ENCODE measurements at regions not wholly inside any gene's neighbourhood (a gene's known extent, or its start where the extent isn't known, plus 50 kb on each side); places are given as distances from the start of the nearest gene placed in this dataset.

GRCh38 chr16:73124097-73124652 lies 76.2 kb upstream of the ZFHX3 start:
- Histone ChIP-seq H3K4me3 (no peak overlapping the region), H3K9me3 (no peaks in the 10 kb centered on the region), H3K4me1 (peaks cover 6% of the 10 kb centered on the region), H3K36me3 (no peaks in the 10 kb centered on the region), H3K27ac (no peak overlapping the region), H3K27me3 (no peaks in the 10 kb centered on the region)
- no peak for TF ChIP-seq POLR2A (IDR thresholded peaks at IDR 0.05)
- no peak for TF ChIP-seq EP300 (IDR thresholded peaks at IDR 0.05)
- no peak for TF ChIP-seq POLR2AphosphoS5 (IDR thresholded peaks at IDR 0.05)
- no peak for TF ChIP-seq CTCF (IDR thresholded peaks at IDR 0.05)
- WGBS = 81% methylated on average over 10 of the region's 10 CpGs
- no peak for DNase-seq (ENCODE audit: low spot score in 2 of 2)

- H3K27me3 ChIP-seq = no peaks in the 10 kb centered on the region
- no peaks in the 10 kb centered on the region for H3K9me3 ChIP-seq
- peak overlapping the region; percentile 50 for H3K27ac ChIP-seq
- peak in 1 of 2 donors; percentile 82 for DNase-seq (ENCODE audit: low spot score in 2 of 2)
- H3K36me3 ChIP-seq = no peaks in the 10 kb centered on the region
- TF ChIP-seq POLR2AphosphoS5 (IDR thresholded peaks at IDR 0.05) (no peak), POLR2A (IDR thresholded peaks at IDR 0.05) (no peak), CTCF (IDR thresholded peaks at IDR 0.05) (no peak), EP300 (IDR thresholded peaks at IDR 0.05) (no peak)
- H3K4me1 ChIP-seq = peaks cover 6% of the 10 kb centered on the region
- WGBS = 28% methylated on average over 10 of the region's 10 CpGs
- no peak overlapping the region for H3K4me3 ChIP-seq
Observed at GRCh38 chr16:73122604-73123391, 74.9 kb upstream of the ZFHX3 start.

GRCh38 chr16:73116576-73116975 lies 68.6 kb upstream of the ZFHX3 start:
- no peak overlapping the region for H3K4me3 ChIP-seq
- no peaks in the 10 kb centered on the region for H3K9me3 ChIP-seq
- H3K4me1 ChIP-seq = peaks cover 7% of the 10 kb centered on the region
- no peak overlapping the region for H3K27ac ChIP-seq
- no peaks in the 10 kb centered on the region for H3K27me3 ChIP-seq
- 98% methylated on average over 2 of the region's 2 CpGs for WGBS
- TF ChIP-seq POLR2AphosphoS5 (IDR thresholded peaks at IDR 0.05) = no peak
- no peak for TF ChIP-seq POLR2A (IDR thresholded peaks at IDR 0.05)
- no peak for TF ChIP-seq EP300 (IDR thresholded peaks at IDR 0.05)
- no peak for TF ChIP-seq CTCF (IDR thresholded peaks at IDR 0.05)
- DNase-seq (ENCODE audit: low spot score in 2 of 2) = no peak
- no peaks in the 10 kb centered on the region for H3K36me3 ChIP-seq

GRCh38 chr16:73113336-73113735 lies 65.4 kb upstream of the ZFHX3 start:
- H3K27me3 ChIP-seq = no peaks in the 10 kb centered on the region
- H3K27ac ChIP-seq = no peak overlapping the region
- H3K4me1 ChIP-seq = peaks cover 7% of the 10 kb centered on the region
- 52% methylated on average over 6 of the region's 6 CpGs for WGBS
- TF ChIP-seq CTCF (IDR thresholded peaks at IDR 0.05) = no peak
- no peak for TF ChIP-seq POLR2A (IDR thresholded peaks at IDR 0.05)
- no peak for TF ChIP-seq EP300 (IDR thresholded peaks at IDR 0.05)
- TF ChIP-seq POLR2AphosphoS5 (IDR thresholded peaks at IDR 0.05) = no peak
- H3K36me3 ChIP-seq = no peaks in the 10 kb centered on the region
- no peaks in the 10 kb centered on the region for H3K9me3 ChIP-seq
- no peak for DNase-seq (ENCODE audit: low spot score in 2 of 2)
- no peak overlapping the region for H3K4me3 ChIP-seq

- DNase-seq (ENCODE audit: low spot score in 2 of 2) = no peak
- 58% methylated on average over 10 of the region's 10 CpGs for WGBS
- no peaks in the 10 kb centered on the region for H3K36me3 ChIP-seq
- H3K27ac ChIP-seq = no peak overlapping the region
- no peak overlapping the region for H3K4me3 ChIP-seq
- TF ChIP-seq EP300 (IDR thresholded peaks at IDR 0.05) = no peak
- TF ChIP-seq POLR2A (IDR thresholded peaks at IDR 0.05) = no peak
- no peak for TF ChIP-seq CTCF (IDR thresholded peaks at IDR 0.05)
- TF ChIP-seq POLR2AphosphoS5 (IDR thresholded peaks at IDR 0.05) = no peak
- H3K27me3 ChIP-seq = no peaks in the 10 kb centered on the region
- H3K9me3 ChIP-seq = no peaks in the 10 kb centered on the region
- peaks cover 7% of the 10 kb centered on the region for H3K4me1 ChIP-seq
Observed at GRCh38 chr16:73108195-73108963, 60.5 kb upstream of the ZFHX3 start.

All from suprapubic skin (tissue), 4 donors.